NB4 (cell line): ENCODE measurements at regions not wholly inside any gene's neighbourhood (a gene's known extent, or its start where the extent isn't known, plus 50 kb on each side); places are given as distances from the start of the nearest gene placed in this dataset.

Experiments
- CTCF ChIP-seq: IDR thresholded peaks from one replicate; pipeline ENCODE4 v1.5.1; 2012; ENCODE audit warnings: low read depth, low read length
- MAX ChIP-seq: IDR thresholded peaks from 2 replicates; pipeline ENCODE4 v1.6.1; 2011; ENCODE audit warnings: low read depth, low read length
- POLR2A ChIP-seq: IDR thresholded peaks from 2 replicates; pipeline ENCODE4 v1.6.1; 2011; ENCODE audit warnings: mild to moderate bottlenecking; ENCODE audit not compliant: insufficient read length; ENCODE audit errors: extremely low read depth

- no peak for TF ChIP-seq CTCF
- TF ChIP-seq MAX: no peak
- no peak for TF ChIP-seq POLR2A
Observed at GRCh38 chr12:11970155-11970520, 100.6 kb upstream of the BCL2L14 start.
